HuH-7 (cell line): ENCODE measurements at regions not wholly inside any gene's neighbourhood (a gene's known extent, or its start where the extent isn't known, plus 50 kb on each side); places are given as distances from the start of the nearest gene placed in this dataset.

Experiments
- DNase-seq: peaks from one replicate; pipeline ENCODE4 v3.0.0; 2011; ENCODE audit warnings: low spot score

DNA sequence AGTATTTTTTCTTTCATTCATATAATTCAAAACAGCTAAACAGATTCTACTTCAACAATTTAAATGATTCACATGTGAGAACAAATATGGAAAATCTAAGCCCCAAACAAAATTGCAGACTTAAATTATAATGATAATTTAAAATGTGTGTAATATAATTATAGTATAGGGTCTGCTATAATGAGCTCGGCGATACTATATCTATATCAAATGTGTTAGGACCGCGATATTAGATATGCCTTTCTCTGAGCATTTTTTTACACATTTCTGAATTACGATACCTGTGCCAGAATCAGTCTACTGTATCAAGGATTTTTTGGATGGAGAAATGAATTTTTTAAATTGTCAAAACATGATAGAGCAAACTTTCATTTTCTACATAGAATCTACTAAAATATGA lies 808.8 kb upstream of the POU3F3 start:
- no peak for DNase-seq

DNA sequence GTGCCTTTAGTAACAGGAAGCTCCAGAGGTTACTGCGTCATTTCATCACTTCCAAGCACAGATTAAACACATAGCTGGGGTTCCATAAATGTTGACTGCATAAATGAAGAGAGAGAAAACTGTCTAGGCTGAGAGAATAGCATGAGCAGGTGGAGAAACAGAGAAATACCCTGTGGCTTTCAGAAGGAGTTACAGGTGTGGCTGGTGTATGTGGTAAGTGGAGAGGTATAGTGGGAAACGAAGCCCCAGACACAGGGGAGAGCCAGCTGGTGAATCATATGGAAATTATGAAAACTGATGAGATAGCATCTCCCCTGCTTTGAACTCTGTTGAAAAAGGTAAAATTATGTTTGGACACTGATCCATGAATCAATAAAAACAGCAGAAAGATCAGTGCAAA lies 807.4 kb upstream of the POU3F3 start:
- no peak for DNase-seq

GRCh38 chr2:104047516-104047915 lies 806.4 kb upstream of the POU3F3 start:
- no peak for DNase-seq

- DNase-seq: no peak
These were observed 804.5 kb upstream of the POU3F3 start for GRCh38 chr2:104049438-104049837.

- DNase-seq: no peak
These were observed 803.9 kb upstream of the POU3F3 start for GRCh38 chr2:104049981-104050380.

GRCh38 chr2:104050656-104051242 lies 803.2 kb upstream of the POU3F3 start:
- no peak for DNase-seq

GRCh38 chr2:104051766-104052165 lies 802.1 kb upstream of the POU3F3 start:
- no peak for DNase-seq

- DNase-seq: no peak
These were observed 801.6 kb upstream of the POU3F3 start for GRCh38 chr2:104052356-104052755.

DNA sequence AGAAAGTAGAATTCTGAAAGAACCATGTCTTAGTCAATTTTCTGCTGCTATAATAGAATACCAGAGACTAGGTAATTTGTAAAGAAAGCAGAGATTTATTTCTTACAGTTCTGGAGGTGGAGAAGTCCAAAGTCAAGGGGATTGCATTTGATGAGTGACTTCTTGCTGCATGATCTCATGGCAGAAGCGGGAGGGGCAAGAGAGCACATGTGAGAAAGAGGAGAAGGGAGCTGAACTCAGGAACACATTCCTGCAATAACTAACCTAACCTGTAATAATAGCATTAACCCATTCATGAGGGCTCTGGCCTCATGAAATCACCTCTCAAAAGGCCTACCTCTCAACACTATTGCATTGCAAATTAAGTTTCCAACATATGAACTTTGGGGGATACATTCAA lies 797.5 kb upstream of the POU3F3 start:
- DNase-seq: no peak

DNA sequence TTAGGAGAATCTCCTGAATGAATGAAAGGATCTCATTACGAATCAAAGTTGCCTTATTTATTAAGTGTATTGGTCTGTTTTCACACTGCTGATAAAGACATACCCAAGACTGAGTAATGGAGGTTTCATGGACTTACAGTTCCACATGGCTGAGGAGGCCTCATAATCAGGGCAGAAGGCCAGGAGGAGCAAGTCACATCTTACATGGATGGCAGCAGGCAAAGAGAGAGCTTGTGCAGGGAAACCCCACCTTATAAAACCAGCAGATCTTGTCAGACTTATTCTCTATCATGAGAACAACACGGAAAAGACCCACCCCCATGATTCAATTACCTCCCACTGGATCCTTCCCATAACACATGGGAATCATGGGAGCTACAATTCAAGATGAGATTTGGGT lies 785.2 kb upstream of the POU3F3 start:
- DNase-seq: no peak

GRCh38 chr2:104077573-104077972 lies 776.3 kb upstream of the POU3F3 start:
- no peak for DNase-seq

- no peak for DNase-seq
These were observed 775.3 kb upstream of the POU3F3 start for GRCh38 chr2:104078431-104079157.

GRCh38 chr2:104088745-104089144 lies 765.2 kb upstream of the POU3F3 start:
- no peak for DNase-seq

DNA sequence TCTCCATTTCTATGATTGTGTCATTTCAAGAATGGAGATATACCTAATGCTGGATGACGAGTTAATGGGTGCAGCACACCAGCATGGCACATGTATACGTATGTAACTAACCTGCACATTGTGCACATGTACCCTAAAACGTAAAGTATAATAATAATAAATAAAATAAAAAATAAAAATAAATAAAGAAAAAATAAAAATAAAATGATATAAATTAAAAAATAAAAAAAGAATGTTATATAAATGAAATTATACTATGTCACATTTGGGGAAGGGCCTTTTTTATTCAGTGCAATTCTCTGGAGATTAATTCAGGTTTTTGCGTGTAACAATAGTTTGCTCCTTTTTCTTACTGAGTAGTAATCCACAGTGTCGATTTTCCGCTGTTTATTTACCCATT lies 763.5 kb upstream of the POU3F3 start:
- DNase-seq: no peak

GRCh38 chr2:104091894-104092293 lies 762.0 kb upstream of the POU3F3 start:
- no peak for DNase-seq

DNA sequence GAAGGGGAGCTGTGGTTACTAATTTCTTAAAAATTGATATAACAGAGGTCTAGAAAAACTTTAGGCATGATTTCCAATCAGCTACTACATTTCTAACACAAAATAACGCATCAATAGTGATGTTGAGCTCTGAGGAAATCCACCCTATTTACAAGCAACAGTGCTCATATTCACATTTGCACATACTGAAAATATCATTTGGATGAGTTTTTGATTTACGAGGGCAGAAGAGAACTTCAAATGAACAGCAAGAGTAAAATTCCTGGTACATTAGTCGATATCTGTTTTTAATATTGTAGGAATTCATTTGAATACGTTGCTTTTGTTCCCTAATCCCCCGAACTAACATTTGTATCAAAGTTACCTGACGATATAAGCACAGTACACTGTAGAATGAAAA lies 761.0 kb upstream of the POU3F3 start:
- DNase-seq: no peak

DNA sequence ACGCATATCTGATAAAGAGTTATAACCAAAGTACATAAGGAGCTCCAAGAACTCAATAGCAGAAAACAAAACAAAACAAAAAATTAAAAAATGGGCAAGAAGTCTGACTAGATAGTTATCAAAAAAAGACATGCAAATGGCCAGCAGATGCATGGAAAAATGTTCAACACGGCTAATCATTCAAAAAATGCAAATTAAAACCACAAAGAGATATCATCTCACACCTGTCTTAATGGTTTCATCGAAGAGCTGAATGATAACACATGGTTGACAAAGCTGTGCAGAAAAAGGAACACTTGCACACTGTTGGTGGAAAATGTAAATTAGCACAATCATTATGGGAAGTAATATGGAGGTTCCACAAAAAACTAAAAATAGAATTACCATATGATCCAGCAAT lies 751.3 kb upstream of the POU3F3 start:
- no peak for DNase-seq

DNA sequence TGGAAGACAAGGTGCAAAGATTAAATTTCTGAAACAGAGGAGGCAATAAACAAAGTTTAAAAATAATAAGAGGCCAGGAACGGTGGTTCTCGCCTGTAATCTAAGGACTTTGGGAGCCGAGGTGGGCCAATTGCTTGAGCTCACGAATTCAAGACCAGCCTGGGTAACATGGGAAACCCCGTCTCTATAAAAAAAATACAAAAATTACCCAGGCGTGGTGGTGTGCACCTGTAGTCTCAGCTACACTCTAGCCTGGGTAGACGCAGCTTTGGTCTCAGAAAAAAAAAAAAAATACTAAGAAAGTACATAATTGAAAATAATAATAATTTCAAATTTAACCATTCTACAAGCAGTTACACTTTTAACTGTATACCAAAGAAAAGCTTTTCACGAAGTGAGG lies 744.6 kb upstream of the POU3F3 start:
- DNase-seq: no peak

GRCh38 chr2:104118889-104119288 lies 735.0 kb upstream of the POU3F3 start:
- DNase-seq: no peak

DNA sequence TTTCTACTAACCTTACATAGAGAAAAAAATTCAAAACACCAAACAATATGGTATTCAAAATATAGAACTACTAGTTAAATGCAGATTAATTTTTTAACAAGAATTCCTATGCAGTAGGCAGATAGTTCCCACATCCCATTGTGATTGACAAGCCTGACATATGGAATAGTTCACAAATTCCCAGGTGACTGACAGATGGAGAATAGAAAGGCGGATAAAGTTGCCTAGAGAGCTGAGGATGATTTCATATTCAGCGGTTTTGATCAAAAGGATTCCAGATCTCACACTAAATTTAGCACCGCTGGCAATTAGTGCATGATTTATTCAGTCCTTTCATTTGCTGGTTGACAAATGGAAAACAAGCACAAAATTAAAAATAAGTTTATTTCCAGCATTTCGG lies 733.7 kb upstream of the POU3F3 start:
- DNase-seq: no peak

DNA sequence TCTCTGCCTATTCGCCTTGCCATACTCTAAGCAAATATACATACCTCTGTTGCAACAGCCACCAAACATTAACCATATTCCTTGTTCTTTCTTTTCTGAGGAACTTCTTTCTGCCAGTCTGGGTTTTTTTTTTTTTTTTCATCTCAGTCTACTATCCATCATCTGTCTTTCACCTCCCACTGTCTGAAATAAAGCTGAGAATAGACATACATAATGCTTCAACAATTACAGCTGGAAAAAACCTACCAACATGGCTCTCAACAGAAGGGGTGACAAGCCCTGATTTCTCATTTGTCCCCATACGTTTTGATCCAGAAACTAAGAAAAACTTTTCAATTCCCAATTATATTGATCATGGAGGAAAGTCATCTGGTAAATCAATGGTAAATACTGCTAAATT lies 728.8 kb upstream of the POU3F3 start:
- no peak for DNase-seq

DNA sequence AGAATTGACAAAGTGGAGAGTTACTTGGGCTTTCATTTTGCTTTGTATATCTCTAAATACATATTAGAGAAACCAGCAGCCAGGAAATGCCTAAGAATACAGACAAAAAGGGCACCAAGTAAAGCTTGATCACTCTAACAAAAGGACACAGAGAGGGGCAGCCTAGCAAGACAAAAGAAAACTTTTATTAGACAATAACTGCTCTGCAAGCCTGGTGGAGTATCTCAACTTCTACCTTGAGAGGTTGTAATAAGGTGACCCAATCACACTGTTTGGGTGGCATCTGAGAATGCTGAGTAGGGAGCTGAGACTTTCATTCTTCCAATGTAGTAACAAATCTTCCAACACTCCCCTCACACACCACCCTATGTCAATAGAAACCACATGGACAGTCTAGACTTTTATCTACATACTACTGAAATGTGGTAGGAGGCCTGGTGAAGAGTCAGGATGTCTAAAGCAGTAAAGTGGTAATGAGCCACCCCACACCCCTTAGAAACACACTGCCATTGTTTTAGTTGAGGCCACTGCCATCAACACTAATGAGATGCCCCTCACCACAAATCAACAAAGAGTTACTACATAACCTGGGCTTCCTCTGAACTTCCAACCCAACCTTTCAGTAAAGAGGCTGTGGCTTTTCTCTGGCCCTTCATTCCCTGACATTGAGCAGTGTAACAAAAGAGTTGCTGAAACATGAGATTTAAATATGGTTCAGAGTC lies 726.7 kb upstream of the POU3F3 start:
- DNase-seq: no peak

DNA sequence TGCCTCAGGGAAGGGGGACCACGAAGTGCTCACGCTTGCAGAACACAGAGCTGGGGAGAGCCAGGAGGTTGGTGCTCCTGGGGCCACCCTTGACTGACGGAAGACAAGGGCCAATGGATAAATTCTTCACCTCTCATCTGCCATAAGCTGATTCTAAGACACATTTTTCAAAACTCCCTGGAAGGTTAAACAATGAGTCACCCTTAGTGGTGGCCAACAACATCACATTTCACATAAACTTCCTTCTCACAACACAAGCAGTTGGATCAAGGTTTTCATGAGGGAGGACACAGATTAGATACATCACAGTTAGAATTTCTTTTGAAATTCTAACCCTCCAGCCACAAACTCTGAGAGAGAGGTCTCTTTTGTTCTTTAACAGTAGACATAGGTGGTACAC lies 713.6 kb upstream of the POU3F3 start:
- no peak for DNase-seq

GRCh38 chr2:104158191-104158590 lies 695.7 kb upstream of the POU3F3 start:
- DNase-seq: no peak
